GM19035 (cell line): ENCODE measurements at regions not wholly inside any gene's neighbourhood (a gene's known extent, or its start where the extent isn't known, plus 50 kb on each side); places are given as distances from the start of the nearest gene placed in this dataset.

Source experiments
- ATAC-seq: cut with Tn5 transposase; IDR thresholded peaks from one replicate; pipeline ENCODE4 v1.9.1; 2021; ENCODE audit not compliant: unreplicated experiment

DNA sequence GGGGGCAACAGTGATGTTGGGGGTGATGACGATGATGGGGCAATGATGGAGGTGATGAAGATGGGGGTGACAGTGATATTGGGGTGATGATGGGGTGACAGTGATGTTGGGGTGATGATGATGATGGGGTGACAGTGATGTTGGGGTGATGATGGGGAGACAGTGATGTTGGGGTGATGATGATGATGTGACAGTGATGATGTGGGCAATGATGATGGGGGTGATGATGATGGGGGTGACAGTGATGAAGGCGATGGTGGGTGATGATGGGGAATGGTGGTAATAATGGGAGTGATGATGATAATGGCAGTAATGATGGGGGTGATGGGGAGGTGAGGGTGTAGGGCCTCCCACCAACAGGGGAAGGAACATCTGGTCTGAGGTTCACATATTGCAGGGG is 150.6 kb downstream of the ERMARD start:
- ATAC-seq = no peak

DNA sequence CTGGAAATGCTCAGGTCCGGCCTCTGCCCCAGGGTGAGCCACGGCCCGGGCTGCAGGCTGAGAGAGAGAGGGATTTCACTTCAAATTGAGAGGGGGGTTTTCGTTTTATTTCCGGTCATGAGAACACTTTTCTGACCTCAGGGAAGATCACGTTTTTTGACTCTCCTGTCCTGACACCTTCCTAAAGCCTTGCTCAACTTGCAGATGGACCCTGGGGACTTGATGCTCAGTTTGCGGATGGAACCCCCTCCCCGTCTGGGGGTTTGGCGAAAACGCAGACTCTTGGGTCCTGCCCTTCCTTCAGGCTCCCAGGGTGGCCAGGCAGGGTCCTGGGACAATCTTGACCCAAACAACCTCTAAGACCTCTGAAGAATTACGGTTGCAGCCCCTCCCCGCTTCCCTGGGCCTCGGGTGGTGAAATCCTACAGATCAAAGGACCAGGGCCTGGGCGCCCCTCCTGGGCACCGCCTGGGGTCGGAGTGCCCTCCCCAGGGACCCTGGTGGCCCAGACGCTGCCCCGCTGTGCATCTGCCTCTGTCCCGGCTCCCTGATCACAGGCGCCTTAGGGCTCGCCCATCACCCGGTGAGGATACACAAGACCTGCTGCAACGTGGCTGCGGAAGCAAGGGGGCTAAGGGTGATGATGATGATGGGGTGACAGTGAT is 148.2 kb downstream of the ERMARD start:
- ATAC-seq = no peak

DNA sequence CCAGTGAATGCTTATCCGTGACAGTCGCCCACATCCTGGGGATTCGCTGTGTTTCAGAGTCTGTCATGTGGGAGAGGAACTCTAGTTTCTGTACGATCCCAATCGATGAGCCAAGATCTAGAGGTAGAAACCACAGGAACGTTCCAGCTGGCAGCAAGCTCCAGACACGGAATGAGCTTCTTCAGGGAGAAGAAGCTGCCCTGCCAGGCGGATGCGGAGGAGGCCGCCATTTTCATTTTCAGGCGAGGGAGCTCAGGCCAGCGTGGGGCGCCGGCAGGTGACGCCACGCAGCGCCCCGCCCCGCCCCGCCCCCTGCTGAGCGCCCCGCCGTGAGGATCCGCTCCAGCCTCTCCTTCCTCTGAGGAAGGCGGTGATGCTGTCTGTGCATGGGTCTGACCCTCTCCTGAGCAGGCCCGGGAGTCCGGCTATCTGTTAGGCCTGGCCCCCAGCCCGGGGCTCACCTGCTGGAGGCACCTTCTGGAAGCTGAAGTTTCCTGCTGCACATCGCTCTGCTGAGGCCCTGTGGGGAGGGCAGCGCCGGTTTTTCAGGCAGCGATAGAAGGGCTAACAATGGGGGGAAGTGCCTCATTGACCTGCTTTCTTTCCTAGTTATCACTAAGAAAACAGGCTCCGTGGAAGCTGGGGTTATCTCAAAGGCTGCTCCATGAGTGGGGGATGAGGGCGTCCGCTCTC is 147.5 kb downstream of the ERMARD start:
- ATAC-seq = no peak

DNA sequence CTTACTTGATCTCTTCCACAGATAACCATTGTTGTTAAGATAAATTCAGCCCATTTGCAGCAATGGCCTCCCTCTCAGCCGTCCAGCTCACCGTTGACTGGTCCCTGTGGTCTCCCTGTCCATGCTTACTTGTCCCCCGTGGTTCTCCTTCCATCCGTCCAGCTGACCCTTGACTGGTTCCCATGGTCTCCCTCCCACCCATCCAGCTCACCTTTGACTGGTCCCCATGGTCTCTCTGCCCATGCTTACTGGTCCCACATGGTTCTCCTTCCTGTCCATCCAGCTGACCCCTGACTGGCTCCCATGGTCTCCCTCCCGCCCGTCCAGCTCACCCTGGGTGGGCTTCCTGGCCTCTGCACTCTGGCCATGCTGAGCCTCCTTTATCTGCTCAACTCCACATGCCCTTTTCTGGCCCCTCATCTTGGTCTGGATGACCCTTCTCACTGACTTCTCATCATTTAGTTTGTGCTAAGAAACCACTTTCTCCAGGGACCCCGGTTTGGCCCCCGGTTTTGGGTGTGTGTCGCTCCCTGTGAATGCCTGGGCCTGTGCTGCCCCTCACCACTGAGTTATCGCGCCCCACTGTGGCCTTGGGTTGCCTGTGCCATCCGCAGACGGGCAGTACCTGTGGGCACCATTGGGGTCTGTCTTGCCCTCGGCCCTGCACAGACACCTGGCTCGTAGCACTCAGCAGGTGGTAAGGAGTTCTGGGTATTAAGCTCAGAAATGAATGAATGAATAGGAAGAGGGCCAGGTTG is 146.4 kb downstream of the ERMARD start:
- ATAC-seq = no peak

DNA sequence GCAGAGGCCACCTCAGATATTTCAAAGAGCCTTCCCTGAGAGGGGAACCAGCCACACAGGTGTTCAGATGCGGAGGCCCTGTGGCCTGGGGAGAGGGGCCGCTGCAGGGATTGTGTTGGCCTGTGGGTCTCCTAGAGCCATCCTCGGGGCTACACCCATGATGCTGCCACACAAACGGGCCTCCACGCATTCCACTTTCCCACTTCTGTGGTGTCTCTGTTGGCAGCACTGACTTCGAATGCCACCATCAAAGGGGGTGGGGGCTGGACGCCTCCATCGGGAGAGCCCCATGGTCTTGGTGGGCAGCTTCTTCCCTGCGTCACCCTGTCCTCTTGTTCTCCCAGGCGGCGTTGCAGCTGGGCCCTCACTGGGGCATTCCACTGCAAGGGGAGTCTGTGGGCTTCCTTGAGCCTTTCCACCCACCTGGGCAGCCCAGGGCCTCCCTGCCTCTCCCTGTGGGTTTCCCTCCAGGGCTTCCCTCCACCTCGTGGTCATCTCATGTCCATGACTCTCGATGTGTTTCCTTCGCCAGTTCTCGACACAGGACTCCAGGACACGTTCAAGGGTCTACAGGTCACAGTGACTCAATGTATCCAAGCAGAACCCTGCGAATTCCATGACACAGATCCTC is 145.5 kb downstream of the ERMARD start:
- ATAC-seq = no peak

DNA sequence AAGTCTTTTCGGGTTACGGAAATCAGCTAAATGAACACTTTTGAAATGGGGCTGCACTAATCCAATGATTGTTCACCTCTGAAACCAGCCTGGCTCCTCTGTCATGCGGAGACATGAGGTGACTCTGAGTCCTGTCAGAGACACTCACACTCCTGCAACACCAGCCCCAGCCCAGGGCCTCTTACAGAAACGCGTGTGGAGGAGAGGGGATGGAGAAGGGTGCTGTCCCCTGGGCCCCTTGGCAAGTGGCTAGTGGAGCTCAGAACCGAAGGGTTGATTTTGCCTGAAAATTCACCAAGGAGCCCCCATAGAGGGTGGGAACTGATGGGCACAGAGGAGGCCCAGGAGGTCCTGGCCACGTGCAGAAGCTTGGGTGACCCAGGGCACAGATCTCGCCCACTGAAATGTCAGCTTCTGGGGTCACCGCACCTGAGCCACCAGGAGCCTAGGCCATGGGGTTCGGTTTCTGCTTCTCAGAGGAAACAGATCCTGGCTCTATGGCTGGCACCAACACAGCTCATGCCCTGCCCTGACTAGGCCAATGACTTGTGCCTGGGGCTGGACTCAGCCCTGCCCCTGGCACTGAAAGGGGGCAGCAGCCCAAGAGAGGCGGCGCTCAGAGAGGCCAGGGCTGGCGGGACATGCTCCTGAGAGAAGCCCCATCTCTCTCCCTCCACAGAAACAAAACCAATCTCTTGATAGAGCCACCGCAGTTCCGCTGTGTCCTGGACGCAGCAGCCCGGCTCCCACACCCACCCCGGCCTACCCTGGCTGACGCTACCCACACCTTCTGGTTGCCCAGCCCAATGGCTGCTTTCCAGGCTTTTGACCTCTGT is 144.7 kb downstream of the ERMARD start:
- no peak for ATAC-seq

DNA sequence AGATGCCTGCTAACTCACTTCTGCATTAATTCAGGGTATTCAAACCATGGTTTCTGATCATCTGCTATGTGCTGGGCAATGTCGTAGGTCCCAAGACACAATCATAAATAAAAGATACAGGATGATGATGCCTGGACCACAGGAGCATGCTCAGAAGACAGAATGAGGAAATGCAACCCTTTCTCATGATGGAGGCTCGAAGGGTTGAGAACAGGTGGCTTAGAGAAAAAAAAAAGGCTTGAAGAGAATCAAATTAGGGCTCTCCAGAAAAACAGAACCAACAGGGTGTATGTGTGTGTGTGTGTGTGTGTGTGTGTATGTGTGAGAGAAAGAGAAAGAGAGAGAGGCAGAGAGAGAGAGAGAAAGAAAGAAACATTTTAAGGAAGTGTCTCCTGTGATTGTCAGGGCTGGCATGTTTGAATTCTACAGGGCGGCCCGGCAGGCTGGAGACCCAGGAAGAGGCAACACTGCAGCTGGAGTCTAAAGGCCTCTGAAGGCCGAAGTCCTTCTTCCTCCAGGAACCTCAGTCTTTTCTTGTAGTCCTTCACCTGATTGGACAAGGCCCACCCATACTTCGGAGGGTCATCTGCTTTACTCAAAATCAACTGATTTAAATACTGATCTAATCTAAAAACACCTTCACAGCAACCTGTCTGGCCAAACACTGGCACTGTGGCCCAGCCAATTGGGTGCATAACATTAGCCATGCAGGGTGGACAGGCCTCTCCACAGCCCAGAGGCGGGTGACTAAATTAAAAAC is 143.8 kb downstream of the ERMARD start:
- no peak for ATAC-seq

DNA sequence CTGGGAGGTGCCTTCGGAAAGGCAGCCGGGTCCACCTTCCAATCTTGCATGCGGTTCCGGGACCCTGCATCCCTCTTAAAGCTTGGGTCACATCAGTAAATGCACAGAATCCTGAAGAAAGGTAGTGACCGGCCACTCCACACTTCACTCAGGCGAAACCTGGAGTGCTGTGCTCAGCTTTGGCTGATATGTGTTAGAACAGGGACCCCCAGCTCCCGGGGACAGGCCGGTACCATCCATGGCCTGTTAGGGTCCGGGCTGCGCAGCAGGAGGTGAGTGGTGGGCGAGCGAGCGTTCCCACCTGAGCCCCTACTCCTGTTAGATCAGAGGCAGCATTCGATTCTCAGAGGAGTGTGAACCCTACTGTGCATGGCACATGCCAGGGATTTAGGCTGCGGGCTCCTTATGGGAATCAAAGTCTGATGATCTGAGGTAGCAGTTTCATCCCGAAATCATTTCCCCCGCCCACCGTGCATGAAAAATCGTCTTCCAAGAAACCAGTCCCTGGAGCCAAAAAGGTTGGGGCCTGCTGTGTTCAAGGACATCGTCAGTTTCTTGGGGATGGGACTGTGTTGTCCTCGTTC is 143.0 kb downstream of the ERMARD start:
- no peak for ATAC-seq

DNA sequence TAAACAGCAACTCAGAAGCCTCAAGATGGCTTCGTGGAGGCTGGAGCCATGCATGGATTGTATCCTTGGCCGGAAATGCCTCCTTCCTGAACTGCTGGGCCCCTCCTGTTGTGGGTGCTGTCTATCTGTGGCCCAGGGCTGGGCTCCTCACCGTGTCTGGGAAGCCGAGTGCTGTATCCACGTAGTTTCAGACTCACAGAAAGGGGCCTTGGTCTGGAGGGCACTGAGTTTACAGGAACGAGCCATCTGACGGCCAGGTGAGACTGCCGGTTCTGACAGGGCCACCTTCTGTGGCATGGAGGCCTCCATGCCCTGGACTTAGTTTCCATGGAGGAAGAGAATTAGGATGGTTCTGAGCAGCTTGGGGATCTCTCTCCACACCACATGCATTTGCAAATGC is 142.2 kb downstream of the ERMARD start:
- ATAC-seq = no peak

DNA sequence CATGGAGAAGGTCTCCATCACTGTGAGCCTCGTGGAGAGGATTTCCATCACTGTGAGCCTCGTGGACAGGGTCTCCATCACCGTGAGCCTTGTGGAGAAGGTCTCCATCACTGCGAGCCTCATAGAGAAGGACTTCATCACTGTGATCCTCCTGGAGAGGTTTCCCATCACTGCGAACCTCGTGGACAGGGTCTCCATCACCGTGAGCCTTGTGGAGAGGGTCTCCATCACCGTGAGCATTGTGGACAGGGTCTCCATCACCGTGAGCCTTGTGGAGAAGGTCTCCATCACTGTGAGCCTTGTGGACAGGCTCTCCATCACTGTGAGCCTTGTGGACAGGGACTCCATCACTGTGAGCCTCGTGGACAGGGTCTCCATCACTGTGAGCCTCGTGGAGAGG is 140.4 kb downstream of the ERMARD start:
- no peak for ATAC-seq

DNA sequence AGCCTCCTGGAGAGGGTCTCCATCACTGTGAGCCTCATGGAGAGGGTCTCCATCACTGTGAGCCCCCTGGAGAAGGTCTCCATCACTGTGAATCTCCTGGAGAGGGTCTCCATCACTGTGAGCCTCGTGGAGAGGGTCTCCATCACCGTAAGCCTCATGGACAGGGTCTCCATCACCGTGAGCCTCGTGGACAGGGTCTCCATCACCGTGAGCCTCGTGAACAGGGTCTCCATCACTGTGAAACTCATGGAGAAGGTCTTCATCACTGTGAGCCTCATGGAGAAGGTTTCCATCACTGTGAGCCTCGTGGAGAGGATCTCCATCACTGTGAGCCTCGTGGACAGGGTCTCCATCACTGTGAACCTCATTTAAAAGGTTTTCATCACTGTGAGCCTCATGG is 140.0 kb downstream of the ERMARD start:
- no peak for ATAC-seq

DNA sequence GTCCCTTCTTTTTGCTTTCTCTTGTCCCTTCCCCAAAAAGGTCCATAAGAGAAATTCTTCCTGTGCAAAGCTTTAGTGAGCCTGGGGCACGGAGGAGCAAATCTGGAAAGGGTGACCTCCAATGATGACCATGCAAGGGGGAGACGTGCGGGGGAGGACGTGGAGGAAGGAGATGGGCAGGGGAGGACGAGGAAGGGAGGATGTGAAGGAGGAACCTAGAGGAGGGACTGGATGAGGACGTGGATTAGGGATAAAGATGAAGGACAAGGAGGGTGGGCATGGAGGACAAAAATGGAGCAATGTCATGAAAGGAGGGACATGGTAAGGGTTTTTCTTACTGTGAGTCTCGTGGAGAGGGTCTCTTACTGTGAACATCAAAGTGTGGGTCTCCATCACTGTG is 139.5 kb downstream of the ERMARD start:
- ATAC-seq = no peak

DNA sequence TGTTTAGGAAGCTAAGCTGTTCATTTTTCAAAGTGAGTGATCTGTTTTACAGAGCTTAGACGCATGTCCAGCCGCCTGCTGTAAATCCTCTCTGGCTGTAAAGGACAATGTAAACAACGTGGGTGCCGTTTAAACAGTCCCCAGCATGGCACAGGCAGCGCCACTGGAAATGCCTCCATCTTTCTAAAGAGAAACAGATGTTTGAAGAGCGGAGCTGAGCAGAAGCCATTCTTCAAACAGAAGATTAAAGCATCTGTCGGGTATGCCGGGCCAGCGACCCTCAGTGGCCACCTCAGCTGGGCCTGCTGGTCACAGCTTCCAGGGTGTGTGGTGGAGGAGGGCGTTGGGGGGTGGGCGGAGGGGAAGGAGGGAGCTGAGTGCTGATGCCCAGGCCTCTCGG is 138.6 kb downstream of the ERMARD start:
- ATAC-seq = no peak

DNA sequence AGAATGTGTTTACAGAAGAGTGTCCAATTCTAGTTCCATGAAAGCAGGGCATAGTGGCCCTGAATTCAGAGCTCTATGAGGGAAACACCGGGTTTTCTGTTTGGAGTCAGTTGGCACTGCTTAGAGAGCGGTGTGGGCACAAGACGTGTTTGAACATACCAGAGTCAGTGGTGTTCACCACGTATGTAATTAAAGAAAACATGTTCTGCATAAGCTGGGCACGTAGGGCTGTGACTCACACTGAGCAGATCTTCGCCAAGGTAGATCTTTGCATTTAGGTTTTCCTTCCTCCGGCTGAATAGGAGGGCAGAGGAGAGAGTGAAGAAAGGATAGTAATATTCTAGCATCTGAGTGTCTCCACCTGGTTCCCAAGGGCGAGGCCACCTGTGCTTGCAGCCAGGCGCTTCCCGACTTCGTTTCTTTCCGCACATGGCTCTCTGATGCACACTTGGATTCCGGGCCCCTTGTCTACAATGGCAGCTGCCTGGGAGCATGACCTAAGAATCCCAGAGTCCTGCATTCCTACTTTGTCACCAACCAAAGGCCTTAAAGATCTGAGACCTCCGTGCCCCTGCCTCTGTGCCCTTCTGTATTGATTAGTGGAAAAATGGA is 136.2 kb downstream of the ERMARD start:
- no peak for ATAC-seq

DNA sequence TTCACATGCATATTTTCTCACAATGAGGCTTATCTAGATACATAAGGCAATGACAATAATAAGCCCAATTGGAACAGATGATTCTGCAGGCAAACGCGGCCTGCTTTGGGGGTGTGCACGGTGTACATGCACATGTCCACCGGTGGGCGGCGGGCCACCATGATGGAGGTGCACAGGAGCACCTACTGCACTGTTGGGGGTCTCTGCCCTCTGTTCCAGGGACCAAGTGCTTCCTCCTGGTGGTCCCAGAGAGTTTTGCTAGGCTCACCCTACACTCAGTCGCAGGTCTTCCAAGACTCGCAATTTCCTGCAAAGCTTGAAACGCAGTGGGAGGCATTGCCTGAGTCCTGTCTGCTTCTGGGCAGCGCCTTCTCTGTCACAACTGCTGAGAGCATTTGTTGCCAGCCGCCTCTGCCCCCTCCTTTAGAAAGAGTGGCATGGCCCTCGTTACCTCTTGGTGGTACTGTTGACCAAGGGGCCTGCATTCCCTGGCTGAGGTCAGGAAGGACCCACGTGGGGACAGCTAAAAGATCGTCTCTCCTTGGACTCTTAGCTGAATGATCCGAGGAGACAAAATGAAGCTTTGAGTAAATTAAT is 135.3 kb downstream of the ERMARD start:
- ATAC-seq = no peak

DNA sequence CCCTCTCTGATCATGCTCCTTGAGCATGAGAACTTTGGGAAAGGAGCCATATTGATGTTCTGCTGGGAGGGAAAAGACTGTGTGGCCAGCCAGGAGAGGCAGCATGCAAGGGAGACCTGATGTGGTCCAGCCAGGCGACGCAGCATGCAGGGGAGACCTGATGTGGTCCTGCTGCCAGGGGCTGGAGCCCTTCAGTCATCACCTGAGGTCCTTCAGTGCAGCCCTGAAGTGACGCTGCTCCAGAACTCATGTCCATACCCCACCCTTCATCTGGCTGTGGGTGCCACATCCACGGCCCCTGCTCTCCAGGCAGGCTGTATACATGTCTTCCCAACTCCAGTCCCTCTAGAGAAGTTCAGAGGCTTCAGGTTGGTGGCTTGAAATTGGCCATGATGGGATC is 134.4 kb downstream of the ERMARD start:
- ATAC-seq = no peak

DNA sequence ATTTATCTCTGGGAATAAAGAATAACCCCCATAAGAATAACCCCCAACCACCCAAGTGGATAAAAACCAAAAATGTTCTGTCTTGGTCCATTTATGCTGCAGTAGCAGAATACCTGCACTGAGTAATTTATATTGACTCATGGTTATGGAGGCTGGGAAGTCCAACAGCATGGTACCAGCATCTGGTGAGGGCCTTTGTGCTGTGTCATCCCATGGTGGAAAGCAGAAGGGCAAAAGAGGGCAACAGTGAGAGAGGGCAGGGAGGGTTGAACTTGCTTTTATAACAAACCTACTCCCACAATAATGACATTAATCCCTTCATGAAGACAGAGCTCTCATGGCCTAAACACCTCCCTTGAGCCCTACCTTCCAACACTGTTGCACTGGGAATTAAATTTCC is 133.7 kb downstream of the ERMARD start:
- no peak for ATAC-seq

DNA sequence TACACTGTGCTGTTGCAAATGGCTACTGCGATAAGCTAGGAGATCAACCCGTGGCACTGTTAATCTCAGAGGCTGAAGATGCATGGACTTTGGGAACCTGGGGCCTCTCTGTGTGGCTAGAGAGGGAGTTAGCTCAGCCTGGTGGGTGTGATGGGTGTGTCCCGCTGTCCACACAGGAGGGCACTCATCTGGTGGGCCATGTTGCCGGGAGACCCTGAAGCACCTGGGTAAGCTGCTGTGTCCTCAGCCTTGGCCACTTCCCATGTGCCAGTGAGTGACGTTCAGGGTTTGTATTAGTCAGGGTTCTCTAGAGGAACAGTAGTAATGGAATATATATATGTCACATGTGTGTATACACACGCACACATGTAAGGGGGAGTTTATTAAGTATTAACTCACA is 132.7 kb downstream of the ERMARD start:
- no peak for ATAC-seq

DNA sequence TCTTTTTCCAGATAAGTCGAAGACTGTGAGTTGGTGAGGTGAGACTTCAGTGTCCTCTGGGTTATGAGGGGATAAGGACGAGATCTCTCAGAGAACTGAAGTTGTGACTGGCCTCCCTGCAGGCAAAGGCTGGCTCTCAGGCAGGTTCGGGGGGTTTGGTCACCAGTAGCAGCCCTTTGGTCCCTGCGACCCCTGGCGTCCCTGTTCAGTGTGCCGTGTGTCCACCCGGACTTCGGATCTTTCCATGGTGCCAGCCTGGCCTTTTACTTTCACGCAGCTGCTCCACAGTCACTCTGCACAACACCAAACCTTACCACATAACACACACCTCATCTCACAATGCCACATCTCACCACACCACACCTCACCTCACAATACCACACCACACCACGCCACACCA is 131.9 kb downstream of the ERMARD start:
- ATAC-seq = no peak
